NCI-H1417 (cell line): ENCODE measurements at regions not wholly inside any gene's neighbourhood (a gene's known extent, or its start where the extent isn't known, plus 50 kb on each side); places are given as distances from the start of the nearest gene placed in this dataset.
A peak's percentile ranks its signal among the peaks of the same experiment; 100 is the strongest.

Experiments used
- DNase-seq, 3 experiments: peaks; one replicate each; lab custom pipeline; 2025; lab: John Stamatoyannopoulos, UW

GRCh38 chr7:35501681-35502080 is 193.3 kb downstream of the HERPUD2 start:
- DNase-seq = no peak

GRCh38 chr7:35499226-35499625 is 195.7 kb downstream of the HERPUD2 start:
- DNase-seq = no peak

- DNase-seq = no peak
Observed at GRCh38 chr7:35498416-35498815, 196.5 kb downstream of the HERPUD2 start.

GRCh38 chr7:35495844-35496243 is 199.1 kb downstream of the HERPUD2 start:
- no peak for DNase-seq

- no peak for DNase-seq
Observed at GRCh38 chr7:35495377-35495776, 199.6 kb downstream of the HERPUD2 start.

DNA sequence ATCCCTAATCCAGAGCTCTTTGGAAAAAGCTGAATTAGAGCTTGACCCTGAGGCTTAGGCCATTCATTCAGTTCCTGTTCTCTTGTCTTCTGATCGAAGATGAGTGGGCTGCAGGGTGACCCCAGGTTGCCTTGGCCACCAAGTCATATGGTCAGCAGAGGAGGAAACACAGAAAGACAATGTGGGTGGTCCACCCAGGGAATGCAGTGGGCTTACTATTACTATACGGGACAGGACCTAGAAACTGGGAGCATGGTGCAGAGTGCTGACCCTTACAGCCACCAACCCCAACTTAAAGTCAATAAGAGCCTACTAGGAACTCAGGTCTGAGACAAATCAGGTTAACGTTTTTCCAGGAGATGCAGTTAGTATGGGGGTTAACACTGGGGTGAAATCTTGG is 200.5 kb downstream of the HERPUD2 start:
- no peak for DNase-seq

- no peak for DNase-seq
Observed at GRCh38 chr7:35492451-35493175, 202.3 kb downstream of the HERPUD2 start.

DNA sequence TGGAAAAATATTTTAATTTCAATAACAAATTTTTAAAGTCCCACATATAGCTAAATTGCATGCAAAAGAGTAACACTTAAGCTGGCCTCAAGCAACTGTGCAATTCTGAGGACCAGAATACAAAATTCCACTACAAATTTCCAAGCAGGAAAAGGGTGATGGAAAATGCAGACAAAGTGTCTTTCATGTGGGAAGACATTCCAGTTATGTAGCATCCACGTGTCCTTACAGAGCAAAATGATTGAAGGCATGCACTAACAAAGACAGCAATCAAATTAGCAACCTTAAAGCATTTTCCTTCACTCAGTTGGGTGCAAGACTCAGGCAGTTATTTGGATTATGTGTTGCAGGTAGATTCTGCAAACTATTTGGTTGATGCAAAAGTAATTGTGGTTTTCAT is 203.7 kb downstream of the HERPUD2 start:
- DNase-seq = no peak

GRCh38 chr7:35487841-35488240 is 207.1 kb downstream of the HERPUD2 start:
- DNase-seq = no peak

DNA sequence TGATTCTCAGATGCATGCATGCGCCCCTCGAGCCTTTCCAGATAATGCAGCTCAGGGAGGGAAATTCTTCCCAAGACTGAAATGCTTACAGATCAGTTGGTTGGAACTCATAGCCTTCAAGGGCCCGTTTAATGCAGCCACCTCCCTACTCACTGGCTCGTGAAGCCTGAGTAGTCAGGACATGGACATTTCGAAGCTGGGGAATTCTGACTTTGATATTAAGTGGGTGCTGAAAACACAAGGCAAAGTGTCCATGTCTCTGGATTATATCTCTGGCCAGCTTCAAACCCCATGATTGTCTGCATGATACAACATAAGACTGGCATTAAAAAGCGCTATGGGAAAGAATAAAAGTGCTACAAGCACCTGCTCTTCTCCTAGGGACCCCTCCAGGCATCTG is 207.5 kb downstream of the HERPUD2 start:
- DNase-seq = no peak

GRCh38 chr7:35485436-35485835 is 209.5 kb downstream of the HERPUD2 start:
- DNase-seq = no peak

DNA sequence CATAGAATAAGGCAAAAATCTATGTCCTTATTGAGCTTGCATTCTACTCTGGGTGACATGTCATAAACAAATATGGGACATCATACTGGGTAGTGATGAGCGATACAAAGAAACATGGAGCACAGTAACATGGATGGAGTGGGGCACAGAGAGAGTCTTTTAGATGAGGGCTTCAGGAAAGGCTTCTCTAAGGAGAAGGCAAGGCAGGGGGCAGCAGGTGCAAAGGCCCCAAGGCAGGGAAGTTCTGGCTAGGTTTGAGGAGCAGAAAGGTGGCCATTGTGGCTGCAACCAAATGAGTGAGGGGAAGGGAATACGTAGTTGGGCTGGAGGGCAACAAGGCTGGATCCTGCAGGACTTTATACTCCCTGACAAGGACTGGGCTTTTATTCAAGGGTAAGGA is 211.4 kb downstream of the HERPUD2 start:
- DNase-seq = no peak

DNA sequence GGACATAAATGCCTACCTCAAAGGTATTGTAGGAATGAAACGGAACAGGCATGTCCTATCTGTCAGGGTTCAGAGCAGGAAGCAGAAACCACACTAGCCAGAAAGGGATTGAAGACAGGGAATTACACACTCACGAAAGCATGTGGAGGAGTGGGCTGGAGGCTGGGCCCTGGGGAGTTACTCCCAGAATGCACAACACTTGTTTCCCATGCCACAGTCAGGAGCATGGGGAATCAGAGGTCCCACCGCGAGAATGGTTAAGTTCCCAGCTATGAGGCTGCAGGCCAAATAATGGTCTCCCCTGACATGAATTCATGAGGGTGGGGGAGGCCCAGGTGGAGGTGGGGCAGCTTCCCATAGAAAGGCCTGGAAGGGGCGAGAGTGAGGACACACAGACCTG is 212.7 kb downstream of the HERPUD2 start:
- no peak for DNase-seq

DNA sequence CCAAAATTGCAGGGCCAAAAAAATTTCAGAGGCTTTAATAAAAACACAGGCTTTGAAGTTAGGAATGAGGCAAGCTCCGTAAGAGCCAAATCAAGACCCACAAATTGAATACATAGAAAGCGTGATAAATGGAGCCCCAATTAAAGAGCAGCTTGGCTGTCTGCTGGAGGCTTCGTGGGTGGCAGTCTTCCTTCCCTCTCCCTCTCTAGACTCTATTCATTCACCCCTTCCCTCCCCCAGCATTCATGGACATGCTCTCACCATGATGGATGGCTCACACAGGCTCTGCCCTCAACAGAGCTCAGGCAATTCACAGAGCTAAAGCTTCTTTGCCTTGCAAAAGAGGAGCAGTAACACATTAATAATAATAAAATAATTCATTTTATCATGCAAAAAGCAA is 214.1 kb downstream of the HERPUD2 start:
- DNase-seq = no peak

- no peak for DNase-seq
Observed at GRCh38 chr7:35477609-35478008, 217.3 kb downstream of the HERPUD2 start.

- DNase-seq = no peak
Observed at GRCh38 chr7:35474100-35474499, 220.2 kb upstream of the TBX20 start.

GRCh38 chr7:35468606-35469005 is 214.7 kb upstream of the TBX20 start:
- DNase-seq = no peak

- no peak for DNase-seq
Observed at GRCh38 chr7:35467456-35467978, 213.6 kb upstream of the TBX20 start.

GRCh38 chr7:35465791-35466336 is 212.0 kb upstream of the TBX20 start:
- DNase-seq = peak in 2 of 3 experiments; percentile 38 to 77

DNA sequence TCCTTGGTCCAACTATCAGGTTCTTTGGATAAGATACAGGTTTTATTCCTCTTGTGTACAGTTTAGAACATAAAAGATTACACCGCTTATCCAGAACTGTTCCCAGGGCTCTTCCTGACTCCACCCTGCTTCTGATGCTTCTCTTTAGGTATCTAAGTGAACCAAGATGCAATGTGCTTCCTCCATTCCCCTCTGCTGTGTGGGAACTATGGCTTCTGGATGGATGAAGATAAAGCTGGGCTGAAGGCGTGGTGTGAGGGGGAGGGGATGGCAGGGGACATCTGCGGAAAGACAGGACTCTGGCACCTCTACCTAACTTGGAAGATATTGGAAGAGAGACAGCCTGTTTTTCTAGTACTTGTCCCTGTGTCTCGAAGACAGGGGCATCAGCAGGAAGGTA is 209.9 kb upstream of the TBX20 start:
- no peak for DNase-seq

DNA sequence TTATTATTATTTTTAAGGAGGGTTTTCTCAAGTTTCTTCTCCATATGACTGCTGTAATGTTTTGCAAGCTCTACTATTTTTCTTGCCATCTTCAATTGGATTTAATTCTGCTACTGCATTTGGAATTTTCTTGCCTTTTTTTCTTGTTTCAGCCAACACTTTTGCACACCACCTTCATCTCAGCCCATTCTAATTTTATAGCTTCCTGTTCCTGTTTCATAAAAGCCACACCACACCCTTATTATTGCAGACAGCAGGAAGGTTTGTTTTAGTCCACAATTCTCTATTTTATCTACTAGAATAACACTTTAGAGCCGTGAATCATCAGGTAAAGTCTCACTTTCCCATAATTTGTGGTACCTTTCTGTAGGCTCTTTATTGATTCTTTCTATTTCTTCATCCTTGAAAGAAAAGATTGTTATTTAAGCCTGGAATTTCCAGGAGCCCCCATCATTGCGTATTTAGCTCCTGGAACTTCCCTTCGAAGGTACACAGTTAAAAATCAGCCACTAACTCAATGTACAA is 209.3 kb upstream of the TBX20 start:
- DNase-seq = no peak

- no peak for DNase-seq
Observed at GRCh38 chr7:35454575-35455385, 200.9 kb upstream of the TBX20 start.
